A673 (cell line): ENCODE measurements at regions not wholly inside any gene's neighbourhood (a gene's known extent, or its start where the extent isn't known, plus 50 kb on each side); places are given as distances from the start of the nearest gene placed in this dataset.
"Not testable (repeated sequence)": the region's sequence is repeated elsewhere in the genome, so short reads cannot be mapped to it uniquely, and the experiment has no call there.

Experiments used
- BruUV-seq: library from RNA; stranded (reverse); fragments of 400-500 nt; replicated peaks from 2 replicates; lab custom pipeline; 2021; lab: Mats Ljungman, UMichigan
- CTCF ChIA-PET: fragments of 300-600 bp; sonication (Branson Sonifier 250); formaldehyde crosslinking; loops from one replicate; lab custom pipeline; 2022; ENCODE audit warnings: antibody characterized with exemption; lab: Charles Lee
- POLR2A ChIA-PET: fragments of 300-600 bp; sonication (Branson Sonifier 250); formaldehyde crosslinking; loops from one replicate; lab custom pipeline; 2022; ENCODE audit warnings: antibody characterized with exemption; ENCODE audit not compliant: low non-redundant PET; lab: Charles Lee
- DNase-seq: peaks from one replicate; pipeline ENCODE4 v3.0.0-alpha.2; 2015; ENCODE audit warnings: low spot score
- H3K27ac ChIP-seq: fragments of 200-600 bp; sonication (generic); 2 replicates; pipeline ENCODE4 v1.5.1; 2016; ENCODE audit warnings: mixed run types, low read depth, mild to moderate bottlenecking, mixed read lengths, antibody characterized with exemption, low read length; ENCODE audit not compliant: poor library complexity, severe bottlenecking
- H3K27me3 ChIP-seq: fragments of 200-600 bp; sonication (generic); replicated peaks from 2 replicates; pipeline ENCODE4 v1.6.1; 2017; ENCODE audit warnings: mixed run types, low read depth, mild to moderate bottlenecking, mixed read lengths, antibody characterized with exemption, low read length; ENCODE audit not compliant: insufficient read depth, poor library complexity
- H3K36me3 ChIP-seq: fragments of 200-600 bp; sonication (generic); 2 replicates; pipeline ENCODE4 v1.6.1; 2016; ENCODE audit warnings: mixed run types, mild to moderate bottlenecking, mixed read lengths, antibody characterized with exemption, low read length; ENCODE audit not compliant: insufficient read depth, poor library complexity, severe bottlenecking
- H3K4me1 ChIP-seq: fragments of 200-600 bp; sonication (generic); 2 replicates; pipeline ENCODE4 v1.6.1; 2017; ENCODE audit warnings: mixed run types, mild to moderate bottlenecking, mixed read lengths, antibody characterized with exemption, low read length; ENCODE audit not compliant: insufficient read depth, poor library complexity, severe bottlenecking
- H3K4me3 ChIP-seq: fragments of 200-600 bp; sonication (generic); 2 replicates; pipeline ENCODE4 v1.5.1; 2016; ENCODE audit warnings: low read depth, mixed run types, mild to moderate bottlenecking, mixed read lengths, low read length; ENCODE audit not compliant: poor library complexity, severe bottlenecking
- H3K9me3 ChIP-seq: fragments of 200-600 bp; sonication (generic); 2 replicates; pipeline ENCODE4 v1.6.1; 2016; ENCODE audit warnings: mixed run types, low read depth, mild to moderate bottlenecking, mixed read lengths, antibody characterized with exemption, low read length; ENCODE audit not compliant: poor library complexity, severe bottlenecking
- CTCF ChIP-seq: fragments of 300-800, 200-600 bp; sonication (generic); conservative IDR thresholded peaks from 2 replicates; pipeline ENCODE4 v1.5.1; 2017; ENCODE audit warnings: low read depth, mild to moderate bottlenecking, antibody characterized with exemption, low read length, moderate library complexity, mixed read lengths
- EZH2 ChIP-seq: fragments of 200-600 bp; sonication (generic); IDR thresholded peaks from 2 replicates; pipeline ENCODE4 v1.6.1; 2017; ENCODE audit warnings: borderline replicate concordance, low read depth, mild to moderate bottlenecking, mixed read lengths, antibody characterized with exemption, low read length; ENCODE audit not compliant: poor library complexity, severe bottlenecking
- intact Hi-C: fragments of 100-400 bp; cut with micrococcal nuclease; formaldehyde crosslinking; loops from one replicate; pipeline ENCODE4 v1.10.0; 2022; ENCODE audit not compliant: unreplicated experiment

DNA sequence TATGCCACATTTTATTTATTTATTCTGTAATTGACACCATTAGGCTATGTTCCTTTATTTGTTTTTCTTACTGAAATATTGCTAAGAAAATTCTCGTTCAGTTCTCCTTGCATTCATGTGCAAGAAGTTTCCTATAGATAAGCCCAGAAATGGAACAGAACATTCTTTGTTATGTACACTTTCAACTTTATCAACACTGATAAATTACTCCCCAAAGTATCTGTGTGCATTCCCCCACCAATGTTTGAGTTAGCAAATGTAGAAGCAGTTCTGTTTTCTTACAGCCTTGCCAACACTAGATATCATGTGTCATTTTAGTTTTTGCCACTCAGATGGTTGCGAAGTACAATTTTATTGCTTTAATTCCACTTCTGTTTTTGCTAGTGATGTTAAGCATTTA is 166.4 kb upstream of the NPY2R start:
- BruUV-seq: no TSS peak
- Histone ChIP-seq H3K27me3 (no peaks in the 10 kb centered on the region), H3K4me1 (no peaks in the 10 kb centered on the region), H3K9me3 (no peaks in the 10 kb centered on the region), H3K4me3 (no peak overlapping the region), H3K27ac (no peak overlapping the region), H3K36me3 (no peaks in the 10 kb centered on the region)
- ChIA-PET POLR2A (no interaction called here), CTCF (no interaction called here)
- intact Hi-C loops: no loop called here
- DNase-seq: no peak
- no peak for TF ChIP-seq EZH2
- no peak for TF ChIP-seq CTCF

DNA sequence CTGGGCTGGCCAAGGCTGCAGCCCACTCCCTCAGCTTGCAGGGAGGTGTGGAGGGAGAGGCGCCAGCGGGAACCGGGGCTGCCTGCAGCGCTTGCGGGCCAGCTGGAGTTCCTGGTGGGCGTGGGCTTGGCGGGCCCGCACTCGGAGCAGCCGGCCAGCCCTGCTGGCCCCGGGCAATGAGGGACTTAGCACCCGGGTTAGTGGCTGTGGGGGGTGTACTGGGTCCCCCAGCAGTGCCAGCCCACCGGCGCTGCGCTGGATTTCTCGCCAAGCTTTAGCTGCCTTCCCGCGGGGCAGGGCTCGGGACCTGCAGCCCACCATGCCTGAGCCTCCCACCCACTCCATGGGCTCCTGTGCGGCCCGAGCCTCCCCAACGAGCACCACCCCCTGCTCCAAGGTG is 164.2 kb upstream of the NPY2R start:
- DNase-seq, H3K36me3 ChIP-seq, BruUV-seq, POLR2A ChIA-PET, H3K9me3 ChIP-seq, H3K4me1 ChIP-seq, H3K4me3 ChIP-seq, CTCF ChIA-PET, H3K27me3 ChIP-seq, intact Hi-C loops, H3K27ac ChIP-seq: not testable (repeated sequence)

DNA sequence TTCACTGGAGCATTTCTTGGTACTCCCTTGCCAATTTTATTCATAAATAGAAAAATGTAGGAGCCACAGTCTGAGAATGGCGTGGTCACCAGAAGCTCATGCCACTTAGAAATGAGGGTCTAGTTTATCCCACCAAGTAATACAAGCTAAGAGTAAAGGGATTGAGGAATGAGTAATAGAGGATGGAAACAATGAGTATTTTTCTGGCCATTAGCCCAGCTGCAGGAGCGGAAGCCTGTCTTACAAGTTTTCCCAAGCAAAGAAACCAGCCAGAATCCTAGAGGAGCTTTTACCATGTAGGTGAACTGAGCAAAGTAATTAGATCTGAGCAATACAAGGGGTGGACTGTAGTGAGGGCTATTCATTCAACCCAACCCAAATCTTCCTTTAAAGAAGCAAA is 160.7 kb upstream of the NPY2R start:
- H3K36me3 ChIP-seq: no peaks in the 10 kb centered on the region
- intact Hi-C loops: no loop called here
- H3K4me3 ChIP-seq: no peak overlapping the region
- BruUV-seq: no TSS peak
- ChIA-PET CTCF (no interaction called here), POLR2A (no interaction called here)
- H3K9me3 ChIP-seq: no peaks in the 10 kb centered on the region
- H3K27me3 ChIP-seq: no peaks in the 10 kb centered on the region
- H3K4me1 ChIP-seq: no peaks in the 10 kb centered on the region
- TF ChIP-seq EZH2: no peak
- no peak for TF ChIP-seq CTCF
- no peak overlapping the region for H3K27ac ChIP-seq
- DNase-seq: no peak

DNA sequence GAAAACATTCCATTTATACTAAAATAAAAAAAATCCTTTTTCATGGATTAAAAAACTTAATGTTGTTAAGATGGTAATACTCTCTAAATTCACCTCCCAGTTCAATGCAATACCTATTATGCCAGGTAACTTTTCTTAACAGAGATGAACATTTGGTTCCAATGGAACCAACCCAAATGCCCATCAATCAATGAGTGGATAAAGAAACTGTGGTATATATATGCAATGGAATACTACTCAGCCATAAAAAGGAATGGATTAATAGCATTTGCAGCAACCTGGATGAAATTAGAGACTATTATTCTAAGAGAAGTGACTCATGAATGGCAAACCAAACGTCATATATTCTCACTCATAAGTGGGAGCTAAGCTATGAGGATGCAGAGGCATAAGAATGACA is 154.4 kb upstream of the NPY2R start:
- not testable (repeated sequence) for H3K4me3 ChIP-seq

More for the DNA sequence above, 154.4 kb upstream of the NPY2R start:
- H3K9me3 ChIP-seq, DNase-seq, CTCF ChIA-PET, intact Hi-C loops, H3K4me1 ChIP-seq, BruUV-seq, H3K27ac ChIP-seq, H3K27me3 ChIP-seq, H3K36me3 ChIP-seq, POLR2A ChIA-PET: not testable (repeated sequence)
